HG03060 (cell line): ENCODE measurements at regions not wholly inside any gene's neighbourhood (a gene's known extent, or its start where the extent isn't known, plus 50 kb on each side); places are given as distances from the start of the nearest gene placed in this dataset.
"Not testable (repeated sequence)": the region's sequence is repeated elsewhere in the genome, so short reads cannot be mapped to it uniquely, and the experiment has no call there.

Experiments used
- ATAC-seq: cut with Tn5 transposase; IDR thresholded peaks from one replicate; pipeline ENCODE4 v1.9.1; 2021; ENCODE audit warnings: low read depth, moderate number of reproducible peaks; ENCODE audit not compliant: unreplicated experiment

DNA sequence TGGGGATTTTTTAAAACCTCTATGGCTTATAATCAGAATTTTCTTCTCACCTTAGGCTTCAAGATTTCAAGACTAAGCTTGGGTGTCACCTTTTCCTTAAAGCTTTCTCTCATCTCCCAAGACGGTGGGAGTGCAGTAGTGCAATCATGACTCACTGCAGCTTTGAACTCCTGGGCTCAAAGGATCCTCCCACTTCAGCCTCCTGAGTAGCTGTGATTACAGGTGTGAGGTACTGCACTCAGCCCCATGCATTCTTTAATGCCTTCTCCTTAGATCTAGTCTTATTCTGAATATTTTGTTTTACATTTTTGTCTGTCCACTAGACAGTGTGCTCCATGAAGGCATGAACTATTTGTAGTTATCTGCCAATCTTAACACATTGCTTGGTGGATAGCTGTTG is 55.7 kb upstream of the FAT3 start:
- no peak for ATAC-seq

DNA sequence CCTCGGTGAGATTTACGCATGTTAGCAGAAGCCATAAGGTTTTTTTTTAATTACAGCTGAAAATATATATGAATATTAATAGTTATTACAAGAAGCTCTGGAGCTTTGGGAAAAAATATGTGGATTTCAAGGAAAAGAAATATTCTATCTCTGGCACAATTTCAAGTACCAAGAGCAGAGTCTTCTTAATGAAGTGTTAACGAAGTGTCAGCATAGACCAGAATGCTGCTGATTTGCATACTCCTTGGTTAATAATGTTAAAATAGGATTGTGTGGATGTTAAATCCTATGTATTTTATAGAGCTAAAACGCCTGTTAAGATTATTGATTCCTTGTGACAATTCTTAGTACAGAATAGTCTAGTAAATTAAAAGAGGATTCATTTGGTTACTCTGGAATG is 57.0 kb upstream of the FAT3 start:
- no peak for ATAC-seq

DNA sequence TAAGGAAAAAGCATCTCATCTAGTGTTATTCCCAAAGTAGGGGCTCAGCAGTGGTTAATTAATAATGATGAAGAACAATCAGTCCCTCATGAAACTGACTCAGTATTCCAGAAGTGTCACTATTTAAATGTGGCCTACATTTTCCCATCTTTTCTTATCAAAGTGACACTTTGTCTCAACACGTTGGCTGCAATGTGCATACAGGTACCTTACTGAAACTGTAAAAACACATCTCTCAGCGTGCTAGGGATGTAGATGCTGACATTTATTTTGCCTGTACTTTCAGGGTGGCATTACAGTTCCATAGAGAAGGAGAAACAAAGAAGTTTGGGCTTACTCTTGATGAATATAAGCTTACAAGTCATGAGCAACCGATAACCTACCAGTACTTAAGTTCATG is 58.3 kb upstream of the FAT3 start:
- no peak for ATAC-seq

DNA sequence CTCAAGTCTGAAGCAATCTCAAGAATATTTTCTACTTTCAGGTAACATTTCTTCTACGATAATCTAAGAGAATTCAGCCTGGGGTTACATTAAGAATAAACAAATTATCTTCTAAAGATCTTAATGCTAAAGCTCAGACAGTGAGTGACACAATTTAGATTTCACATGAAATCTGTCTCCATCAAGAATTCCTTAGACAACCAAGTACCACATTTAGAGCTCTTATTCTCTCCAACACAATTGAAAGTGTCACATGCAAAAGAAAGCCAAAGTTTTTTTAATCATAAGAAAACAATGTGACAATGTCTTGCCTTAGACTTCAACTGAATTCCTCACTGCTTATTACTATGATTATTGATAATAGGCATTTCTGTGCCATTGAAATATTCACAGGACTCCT is 60.7 kb upstream of the FAT3 start:
- no peak for ATAC-seq

DNA sequence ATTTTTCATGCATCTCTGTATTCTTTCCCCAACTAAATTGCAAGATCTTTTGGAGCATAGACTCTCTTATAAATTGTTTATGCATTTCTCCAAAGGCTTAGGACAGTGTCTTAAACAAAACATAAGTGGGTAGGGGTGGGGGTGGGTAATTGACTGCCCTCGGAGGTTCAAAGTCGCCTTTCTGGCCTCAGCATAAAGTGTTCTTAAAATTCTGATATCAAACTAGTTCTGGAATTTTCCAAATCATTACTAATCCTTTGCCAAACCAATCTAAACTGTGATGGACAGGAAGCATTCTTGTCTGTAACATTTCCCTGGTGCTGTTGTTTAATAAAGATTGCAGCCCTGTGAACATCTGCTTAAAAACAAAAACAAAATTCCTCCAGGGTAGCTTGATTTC is 61.8 kb upstream of the FAT3 start:
- ATAC-seq = no peak

DNA sequence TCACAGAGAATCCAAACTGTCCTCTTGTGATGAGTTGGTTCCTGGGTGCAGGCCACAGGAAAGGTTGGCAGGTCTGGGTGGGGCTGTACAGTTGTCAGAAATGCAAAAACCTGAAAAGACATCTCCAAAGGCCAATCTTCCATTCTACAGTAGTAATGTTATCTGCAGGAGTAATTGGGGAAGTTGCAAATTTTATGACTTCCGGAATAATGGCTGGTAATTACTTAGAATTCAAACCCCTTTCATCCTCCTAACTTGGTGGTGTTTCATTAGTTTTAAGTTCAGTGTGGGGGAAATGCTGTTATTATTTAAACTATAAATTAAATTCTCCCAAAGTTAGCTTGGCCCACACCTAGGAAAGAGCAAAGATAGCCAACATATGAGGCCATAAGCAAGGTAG is 64.7 kb upstream of the FAT3 start:
- ATAC-seq = no peak

DNA sequence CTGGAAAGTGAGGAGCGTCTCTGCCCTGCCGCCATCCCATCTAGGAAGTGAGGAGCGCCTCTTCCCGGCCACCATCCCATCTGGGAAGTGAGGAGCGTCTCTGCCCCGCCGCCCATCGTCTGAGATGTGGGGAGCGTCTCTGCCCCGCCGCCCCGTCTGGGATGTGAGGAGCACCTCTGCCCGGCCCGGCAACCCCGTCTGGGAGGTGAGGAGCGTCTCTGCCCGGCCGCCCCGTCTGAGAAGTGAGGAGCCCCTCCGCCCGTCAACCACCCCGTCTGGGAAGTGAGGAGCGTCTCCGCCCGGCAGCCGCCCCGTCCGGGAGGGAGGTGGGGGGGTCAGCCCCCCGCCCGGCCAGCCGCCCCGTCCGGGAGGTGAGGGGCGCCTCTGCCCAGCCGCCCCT is 67.2 kb upstream of the FAT3 start:
- ATAC-seq = not testable (repeated sequence)

DNA sequence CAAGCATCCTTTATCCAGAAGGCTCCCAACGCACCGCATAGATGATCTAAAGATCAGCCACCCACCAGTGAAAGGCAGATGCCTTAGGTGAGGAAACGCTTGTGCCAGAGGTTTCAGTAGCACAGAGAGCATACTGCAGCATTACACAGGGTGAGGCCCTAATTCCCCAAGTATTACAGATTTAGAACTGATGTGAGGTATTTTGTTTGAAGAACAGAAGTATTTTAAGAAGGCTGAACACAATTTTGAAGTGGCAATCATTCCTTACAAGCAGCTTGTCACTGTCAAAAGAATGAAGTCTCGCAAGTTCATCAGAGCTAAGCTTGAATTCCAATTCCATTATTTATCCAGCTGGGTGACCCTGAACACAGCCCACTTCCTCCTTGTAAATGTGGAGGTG is 70.0 kb upstream of the FAT3 start:
- ATAC-seq = no peak

DNA sequence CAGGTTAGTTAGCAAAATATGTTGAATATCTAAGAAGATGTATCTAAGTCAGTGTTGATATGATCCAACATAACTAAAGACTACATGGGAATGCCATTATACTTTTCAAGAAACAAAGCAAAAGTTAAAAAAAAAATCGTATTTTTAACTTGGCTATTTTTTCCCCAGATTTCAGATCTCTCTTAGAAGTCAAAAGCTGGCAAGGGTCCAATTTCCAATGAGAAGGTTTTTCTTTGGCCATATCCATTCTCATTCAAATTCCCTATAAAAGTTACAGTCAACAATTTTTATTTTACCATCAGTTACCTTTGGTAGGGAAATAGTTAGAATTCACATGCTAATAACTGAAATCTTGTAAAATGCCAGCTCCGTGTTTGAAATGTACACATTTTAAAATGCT is 70.5 kb upstream of the FAT3 start:
- no peak for ATAC-seq

DNA sequence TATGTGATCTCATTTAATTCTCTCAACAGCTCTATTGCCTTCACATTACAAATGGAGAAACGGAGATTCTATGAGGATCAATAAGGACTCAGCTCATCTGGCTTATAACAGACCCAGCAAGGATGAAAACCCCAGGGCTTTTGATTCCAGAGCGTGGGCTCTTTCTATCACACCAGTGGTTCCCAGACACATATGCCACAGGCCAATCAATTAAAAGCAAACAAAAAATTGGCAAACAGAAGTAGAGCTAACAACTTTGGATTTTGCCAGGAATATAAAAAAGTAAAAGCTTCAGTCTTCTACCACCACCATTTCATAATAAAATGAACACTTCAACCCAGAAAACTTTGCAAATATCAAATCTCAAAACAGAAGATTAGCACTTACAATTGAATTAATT is 71.1 kb upstream of the FAT3 start:
- no peak for ATAC-seq

DNA sequence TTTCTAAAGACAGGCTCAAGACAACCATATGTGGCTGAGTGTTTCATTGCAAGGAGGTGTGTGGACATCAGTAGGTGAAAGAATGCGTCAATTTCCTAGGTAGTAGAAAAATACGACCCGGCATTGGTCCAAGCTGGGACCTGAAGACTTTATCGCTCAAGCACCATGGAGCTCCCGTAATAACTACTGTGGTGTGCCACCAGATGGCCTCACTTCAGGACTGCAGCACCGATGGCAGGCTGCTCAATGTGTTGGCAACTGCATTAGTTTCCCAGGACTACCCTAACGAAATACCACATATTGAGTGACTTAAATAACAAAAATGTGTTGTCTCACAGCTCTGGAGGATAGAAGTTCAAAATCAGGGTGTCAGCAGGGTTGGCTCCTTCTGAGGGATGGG is 72.4 kb upstream of the FAT3 start:
- ATAC-seq = no peak

DNA sequence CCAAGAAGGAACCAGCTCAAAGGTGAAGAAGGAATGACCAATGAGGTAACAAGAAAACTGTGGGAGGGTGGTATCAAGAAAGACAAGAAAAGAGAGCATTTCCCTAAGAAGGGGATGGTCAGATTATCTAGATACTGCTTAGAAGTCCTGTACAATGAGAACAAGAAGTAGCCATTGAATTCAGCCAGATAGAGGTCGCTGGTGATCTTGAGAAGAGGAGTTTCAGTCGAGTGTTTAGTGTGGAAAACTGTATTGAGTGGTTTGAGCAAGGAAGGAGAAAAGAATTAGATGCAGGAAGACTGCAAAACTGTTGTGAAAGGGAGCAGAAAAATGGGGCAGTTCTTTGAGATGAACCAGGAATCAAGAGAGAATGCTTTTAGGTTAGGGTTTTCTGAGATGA is 74.6 kb upstream of the FAT3 start:
- ATAC-seq = no peak

DNA sequence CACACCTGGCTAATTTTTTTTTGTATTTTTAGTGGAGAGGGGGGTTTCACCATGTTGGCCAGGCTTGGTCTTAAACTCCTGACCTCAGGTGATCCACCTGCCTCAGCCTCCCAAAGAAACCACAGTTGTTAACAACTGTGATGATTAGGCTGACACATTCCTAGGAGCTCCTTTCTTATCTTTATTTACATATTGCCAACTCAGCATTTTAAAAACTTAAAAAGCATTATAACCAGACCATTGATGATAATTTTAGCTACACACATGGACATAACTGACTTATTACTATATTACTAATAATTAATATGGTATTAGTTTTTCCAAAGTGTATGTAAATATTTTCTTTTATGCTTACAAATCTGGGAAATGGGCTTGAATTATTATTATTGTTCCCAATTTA is 82.9 kb upstream of the FAT3 start:
- ATAC-seq = no peak

DNA sequence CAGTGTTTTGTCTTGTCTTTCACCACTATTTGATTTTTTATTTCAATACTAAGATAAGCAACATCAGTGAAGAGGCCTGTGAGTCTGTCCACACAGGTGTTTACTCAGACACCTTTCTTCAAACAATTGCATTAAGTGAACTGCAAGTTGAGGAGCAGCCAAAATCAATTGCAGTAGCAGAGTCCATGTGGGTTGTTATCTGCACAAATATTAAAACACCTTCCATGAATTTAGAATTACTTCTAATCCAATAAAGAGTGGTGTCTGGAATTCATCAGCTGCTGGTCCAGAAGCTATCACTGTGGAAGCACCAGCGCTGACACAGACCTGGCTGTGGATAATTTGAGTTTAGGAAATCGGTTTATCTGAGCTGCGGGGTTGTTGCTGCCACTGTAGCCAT is 83.5 kb upstream of the FAT3 start:
- ATAC-seq = no peak

DNA sequence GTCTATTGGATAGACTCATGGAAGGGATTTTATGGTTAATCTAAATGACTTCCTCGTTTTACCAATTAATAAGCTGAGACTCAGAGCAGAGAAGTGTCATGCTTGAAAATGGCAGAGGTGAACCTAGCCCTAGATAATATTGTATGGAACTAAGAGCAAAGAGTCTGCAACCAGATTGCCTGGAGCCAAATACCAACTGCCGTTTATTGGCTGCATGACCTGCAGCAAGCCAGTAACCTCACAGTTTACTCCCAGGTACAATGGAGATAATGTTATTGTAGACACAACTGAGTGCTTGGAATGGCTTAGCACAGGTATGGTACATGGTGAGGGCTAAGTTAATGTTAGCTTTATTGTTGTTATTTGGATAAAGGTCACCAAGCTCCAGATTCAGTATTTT is 84.6 kb upstream of the FAT3 start:
- ATAC-seq = no peak

DNA sequence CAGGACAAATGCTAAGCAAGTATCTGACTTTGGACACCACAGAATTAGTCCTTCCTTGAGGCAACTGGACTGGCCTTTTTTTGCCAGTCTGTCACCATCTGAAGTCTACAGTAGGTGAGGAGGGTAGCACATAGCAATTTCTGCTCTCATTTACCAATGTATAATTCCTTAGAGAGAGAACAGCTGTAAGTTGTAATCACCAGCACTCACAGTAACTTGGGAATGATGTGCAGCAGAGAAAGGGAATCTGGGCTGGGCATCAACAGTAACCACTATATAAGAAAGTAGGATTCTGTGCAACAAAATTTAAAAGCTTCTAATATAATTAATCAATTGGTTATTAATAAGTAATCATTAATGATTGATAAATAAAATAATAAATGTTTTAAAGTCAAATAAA is 86.3 kb upstream of the FAT3 start:
- ATAC-seq = no peak

DNA sequence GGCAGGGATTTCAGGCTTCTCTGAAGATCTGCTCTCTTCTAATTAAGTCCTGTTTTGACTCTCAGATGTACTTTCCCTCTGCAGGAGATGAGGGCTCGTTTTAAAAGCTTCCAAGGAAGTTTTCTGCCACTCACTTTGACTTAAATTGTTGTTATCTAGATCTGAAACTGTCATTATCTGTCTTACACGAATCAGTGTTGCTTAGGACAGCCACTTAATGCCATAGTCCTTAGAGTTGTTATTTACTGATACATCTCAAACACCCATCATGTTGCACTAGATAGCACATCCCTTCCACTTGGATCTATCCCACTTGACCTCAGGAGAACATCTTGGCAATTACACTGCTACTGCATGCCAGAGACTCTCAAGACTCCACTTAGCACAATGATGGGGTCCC is 86.9 kb upstream of the FAT3 start:
- ATAC-seq = no peak

DNA sequence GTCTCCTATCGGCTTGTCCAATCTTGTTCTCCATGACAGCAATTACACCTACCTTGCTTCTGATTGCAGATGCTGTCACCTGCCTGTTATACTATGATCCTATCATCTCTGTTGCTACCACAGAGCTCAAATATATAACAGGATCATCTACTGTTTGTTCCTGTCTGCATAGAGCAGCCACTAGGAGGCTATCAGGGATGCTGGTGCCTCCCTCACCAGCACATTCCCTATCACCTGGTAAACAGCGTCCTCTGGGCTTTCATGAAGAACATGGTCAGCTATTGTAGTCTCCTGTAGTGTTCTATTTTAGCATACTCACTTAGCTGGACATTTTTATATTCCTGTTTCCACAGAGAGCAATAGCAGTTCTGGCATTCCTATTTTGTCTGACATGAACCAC is 87.8 kb upstream of the FAT3 start:
- ATAC-seq = no peak

DNA sequence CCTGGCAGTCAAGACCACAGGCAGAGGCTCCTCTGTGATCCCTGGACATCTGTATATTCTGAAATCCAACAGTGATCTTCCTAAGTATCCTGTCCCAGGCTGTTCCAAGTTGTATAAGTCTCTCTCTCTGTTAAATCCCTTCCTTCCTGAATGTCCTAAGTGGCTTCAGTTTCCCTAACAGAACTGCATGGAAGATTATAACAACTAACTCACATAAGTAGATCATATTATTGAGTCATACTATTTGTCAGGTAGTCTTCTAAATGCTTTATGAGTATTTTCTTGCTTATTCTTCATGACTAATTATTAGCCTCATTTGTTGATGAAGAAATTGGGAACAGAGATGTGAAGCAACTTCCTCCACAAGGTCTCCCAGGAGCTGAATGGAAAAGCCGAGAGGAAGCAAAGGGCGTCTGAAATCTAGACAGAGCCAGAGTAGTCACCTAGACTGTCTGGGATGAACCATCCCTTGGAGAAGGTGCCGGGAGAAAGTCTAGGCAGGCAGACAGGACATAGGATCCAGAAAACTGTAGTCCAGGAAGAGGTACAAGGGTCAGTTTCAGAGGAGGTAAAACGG is 93.2 kb upstream of the FAT3 start:
- no peak for ATAC-seq

DNA sequence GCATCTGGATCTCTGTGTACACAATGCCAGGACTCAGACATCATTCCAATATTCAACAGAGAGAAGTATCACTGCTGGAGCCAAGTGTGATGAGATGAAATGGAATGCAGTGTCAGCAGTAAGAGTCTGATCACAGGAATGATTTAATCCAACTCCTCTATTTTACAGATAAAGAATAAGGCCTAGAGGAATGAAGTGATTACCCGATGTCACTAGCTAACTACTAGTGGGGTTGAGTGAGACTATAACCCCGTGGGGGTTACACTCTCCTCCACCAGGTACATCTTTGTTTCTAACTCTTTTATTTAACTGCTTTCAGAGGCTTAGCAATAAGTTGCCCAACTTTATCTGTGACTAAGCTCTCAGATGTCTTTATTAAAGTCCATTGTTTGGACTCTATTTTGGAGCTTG is 94.2 kb upstream of the FAT3 start:
- ATAC-seq = no peak

DNA sequence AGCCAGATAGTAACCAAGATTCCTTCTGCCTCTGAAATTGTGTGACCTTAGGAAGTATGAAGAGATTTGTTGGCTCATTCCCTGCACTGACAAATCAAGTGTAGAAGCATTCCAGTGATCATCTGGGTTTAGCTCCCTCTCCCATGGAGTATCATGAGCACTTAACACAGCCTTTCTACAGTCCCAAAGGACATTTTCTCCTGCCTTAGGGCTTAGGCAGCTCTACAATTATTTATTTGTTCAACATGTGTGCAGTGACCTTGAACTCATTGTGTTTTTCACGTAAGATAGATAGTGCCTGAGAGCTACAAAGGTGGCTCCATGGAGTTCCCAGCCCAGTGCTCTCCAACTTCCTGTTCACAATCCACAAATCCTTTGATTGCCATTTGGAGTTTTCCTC is 94.8 kb upstream of the FAT3 start:
- no peak for ATAC-seq

DNA sequence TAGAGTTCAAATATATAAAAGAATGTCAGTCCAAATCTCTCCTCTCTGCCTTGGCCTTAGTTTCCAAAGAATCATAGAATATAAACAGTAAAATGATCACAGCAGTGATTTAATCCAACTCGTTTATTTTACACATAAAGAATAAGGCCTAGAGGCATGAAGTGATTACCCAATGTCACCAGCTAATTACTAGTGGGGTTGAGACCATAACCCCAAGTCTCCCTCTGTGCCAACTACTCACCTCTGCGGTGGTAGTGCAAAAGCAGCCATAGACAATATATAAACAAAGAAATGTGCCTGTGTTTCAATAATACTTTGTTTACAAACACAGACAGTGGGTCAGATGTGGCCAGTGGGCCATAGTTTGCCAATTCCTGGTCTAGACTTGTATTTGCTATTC is 96.6 kb upstream of the FAT3 start:
- ATAC-seq = no peak

DNA sequence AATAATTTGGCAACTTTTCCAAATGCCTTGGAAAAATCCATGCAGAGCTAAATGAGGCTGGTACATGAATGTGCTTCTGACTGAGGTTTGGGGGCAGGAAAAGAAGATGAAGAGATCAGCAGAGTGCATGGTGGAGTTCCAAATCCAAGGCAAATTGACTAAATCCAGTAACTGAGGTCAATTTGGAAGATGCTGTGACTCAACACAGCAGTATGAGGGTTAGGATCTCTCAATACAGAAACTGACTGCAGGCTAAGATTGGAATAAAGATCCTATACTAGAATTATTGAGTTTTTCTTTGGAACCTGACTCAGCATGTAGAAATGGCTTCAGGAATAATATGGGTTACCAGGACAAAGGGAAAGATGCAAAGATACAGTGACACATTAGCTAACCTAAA is 99.3 kb upstream of the FAT3 start:
- no peak for ATAC-seq
